ENCODE measurements at regions not wholly inside any gene's neighbourhood (a gene's known extent, or its start where the extent isn't known, plus 50 kb on each side); places are given as distances from the start of the nearest gene placed in this dataset.

DNA sequence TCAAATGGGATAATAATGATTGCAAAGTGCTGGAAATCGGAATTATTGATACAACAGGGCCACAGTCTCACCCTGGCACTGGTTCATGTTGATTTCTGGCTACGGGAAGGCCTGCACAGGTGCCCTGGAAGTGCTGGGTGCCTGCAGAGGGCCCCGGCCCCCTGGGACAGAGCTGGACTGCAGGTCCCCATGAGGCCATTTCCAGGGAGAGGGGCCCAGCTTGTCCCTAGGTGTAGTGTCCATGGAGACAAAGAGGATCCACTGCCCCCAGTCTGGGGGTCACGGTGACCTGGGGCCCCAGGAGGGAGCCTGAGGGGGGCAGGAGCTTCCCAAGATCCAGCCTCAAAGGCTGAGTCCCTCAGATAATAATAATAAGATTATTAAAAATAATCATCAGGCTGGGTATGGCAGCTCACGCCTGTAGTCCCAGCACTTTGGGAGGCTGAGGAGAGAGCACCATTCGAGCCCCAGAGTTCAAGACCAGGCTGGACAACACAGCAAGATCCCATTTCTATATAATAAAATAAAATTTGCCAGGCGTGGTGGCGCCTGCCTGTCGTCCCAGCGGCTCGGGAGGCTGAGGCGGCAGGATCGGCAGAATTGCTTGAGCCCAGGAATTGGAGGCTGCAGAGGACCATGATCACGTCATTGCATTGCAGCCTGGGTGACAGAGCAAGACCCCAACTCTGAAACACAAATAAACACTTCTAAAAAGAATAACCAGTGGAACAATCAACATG, 98.1 kb downstream of the MICALL2 start:
- no peak for TF ChIP-seq EZH2 (IDR thresholded peaks at IDR 0.05; ENCODE audit: low read depth)
- TF ChIP-seq, protein P1, sequence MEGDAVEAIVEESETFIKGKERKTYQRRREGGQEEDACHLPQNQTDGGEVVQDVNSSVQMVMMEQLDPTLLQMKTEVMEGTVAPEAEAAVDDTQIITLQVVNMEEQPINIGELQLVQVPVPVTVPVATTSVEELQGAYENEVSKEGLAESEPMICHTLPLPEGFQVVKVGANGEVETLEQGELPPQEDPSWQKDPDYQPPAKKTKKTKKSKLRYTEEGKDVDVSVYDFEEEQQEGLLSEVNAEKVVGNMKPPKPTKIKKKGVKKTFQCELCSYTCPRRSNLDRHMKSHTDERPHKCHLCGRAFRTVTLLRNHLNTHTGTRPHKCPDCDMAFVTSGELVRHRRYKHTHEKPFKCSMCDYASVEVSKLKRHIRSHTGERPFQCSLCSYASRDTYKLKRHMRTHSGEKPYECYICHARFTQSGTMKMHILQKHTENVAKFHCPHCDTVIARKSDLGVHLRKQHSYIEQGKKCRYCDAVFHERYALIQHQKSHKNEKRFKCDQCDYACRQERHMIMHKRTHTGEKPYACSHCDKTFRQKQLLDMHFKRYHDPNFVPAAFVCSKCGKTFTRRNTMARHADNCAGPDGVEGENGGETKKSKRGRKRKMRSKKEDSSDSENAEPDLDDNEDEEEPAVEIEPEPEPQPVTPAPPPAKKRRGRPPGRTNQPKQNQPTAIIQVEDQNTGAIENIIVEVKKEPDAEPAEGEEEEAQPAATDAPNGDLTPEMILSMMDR (conservative IDR thresholded peaks at IDR 0.05): no peak

Measured in PC-9 (cell line).